ENCODE measurements at regions not wholly inside any gene's neighbourhood (a gene's known extent, or its start where the extent isn't known, plus 50 kb on each side); places are given as distances from the start of the nearest gene placed in this dataset.

- no peak for TF ChIP-seq ARNTL (CRISPR knock-in tag; IDR thresholded peaks at IDR 0.05; ENCODE audit: borderline replicate concordance, low read depth)
- no peak for TF ChIP-seq OSR1 (CRISPR knock-in tag; IDR thresholded peaks at IDR 0.05)
- TF ChIP-seq, protein P1, sequence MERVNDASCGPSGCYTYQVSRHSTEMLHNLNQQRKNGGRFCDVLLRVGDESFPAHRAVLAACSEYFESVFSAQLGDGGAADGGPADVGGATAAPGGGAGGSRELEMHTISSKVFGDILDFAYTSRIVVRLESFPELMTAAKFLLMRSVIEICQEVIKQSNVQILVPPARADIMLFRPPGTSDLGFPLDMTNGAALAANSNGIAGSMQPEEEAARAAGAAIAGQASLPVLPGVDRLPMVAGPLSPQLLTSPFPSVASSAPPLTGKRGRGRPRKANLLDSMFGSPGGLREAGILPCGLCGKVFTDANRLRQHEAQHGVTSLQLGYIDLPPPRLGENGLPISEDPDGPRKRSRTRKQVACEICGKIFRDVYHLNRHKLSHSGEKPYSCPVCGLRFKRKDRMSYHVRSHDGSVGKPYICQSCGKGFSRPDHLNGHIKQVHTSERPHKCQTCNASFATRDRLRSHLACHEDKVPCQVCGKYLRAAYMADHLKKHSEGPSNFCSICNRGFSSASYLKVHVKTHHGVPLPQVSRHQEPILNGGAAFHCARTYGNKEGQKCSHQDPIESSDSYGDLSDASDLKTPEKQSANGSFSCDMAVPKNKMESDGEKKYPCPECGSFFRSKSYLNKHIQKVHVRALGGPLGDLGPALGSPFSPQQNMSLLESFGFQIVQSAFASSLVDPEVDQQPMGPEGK (CRISPR knock-in tag; IDR thresholded peaks at IDR 0.05; ENCODE audit: borderline replicate concordance): no peak
- TF ChIP-seq, protein P2, sequence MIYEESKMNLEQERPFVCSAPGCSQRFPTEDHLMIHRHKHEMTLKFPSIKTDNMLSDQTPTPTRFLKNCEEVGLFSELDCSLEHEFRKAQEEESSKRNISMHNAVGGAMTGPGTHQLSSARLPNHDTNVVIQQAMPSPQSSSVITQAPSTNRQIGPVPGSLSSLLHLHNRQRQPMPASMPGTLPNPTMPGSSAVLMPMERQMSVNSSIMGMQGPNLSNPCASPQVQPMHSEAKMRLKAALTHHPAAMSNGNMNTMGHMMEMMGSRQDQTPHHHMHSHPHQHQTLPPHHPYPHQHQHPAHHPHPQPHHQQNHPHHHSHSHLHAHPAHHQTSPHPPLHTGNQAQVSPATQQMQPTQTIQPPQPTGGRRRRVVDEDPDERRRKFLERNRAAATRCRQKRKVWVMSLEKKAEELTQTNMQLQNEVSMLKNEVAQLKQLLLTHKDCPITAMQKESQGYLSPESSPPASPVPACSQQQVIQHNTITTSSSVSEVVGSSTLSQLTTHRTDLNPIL (CRISPR knock-in tag; IDR thresholded peaks at IDR 0.05; ENCODE audit: low read depth): no peak
- TF ChIP-seq ZFP3 (CRISPR knock-in tag; IDR thresholded peaks at IDR 0.05): no peak
- no peak for TF ChIP-seq TCF4 (CRISPR knock-in tag; IDR thresholded peaks at IDR 0.05; ENCODE audit: borderline replicate concordance)
- no peak for TF ChIP-seq ZFP30 (CRISPR knock-in tag; IDR thresholded peaks at IDR 0.05)
- TF ChIP-seq GLIS3 (CRISPR knock-in tag; IDR thresholded peaks at IDR 0.05): no peak
- TF ChIP-seq PPARA (CRISPR knock-in tag; IDR thresholded peaks at IDR 0.05; ENCODE audit: borderline replicate concordance): no peak
- no peak for TF ChIP-seq CSRNP3 (CRISPR knock-in tag; IDR thresholded peaks at IDR 0.05)
These were observed 316.7 kb downstream of the CYRIA start for GRCh38 chr2:16348821-16349515.
